BE2C (cell line): ENCODE measurements at regions not wholly inside any gene's neighbourhood (a gene's known extent, or its start where the extent isn't known, plus 50 kb on each side); places are given as distances from the start of the nearest gene placed in this dataset.

Experiments used
- DNase-seq: peaks from one replicate; pipeline ENCODE4 v3.0.0-alpha.2; 2020
- H3K27me3 ChIP-seq: fragments of 250-450 bp; sonication (Bioruptor Pico); 2 replicates; pipeline ENCODE4 v1.5.1; 2020; ENCODE audit warnings: mild to moderate bottlenecking
- H3K36me3 ChIP-seq: fragments of 250-450 bp; sonication (Bioruptor Pico); 2 replicates; pipeline ENCODE4 v1.5.1; 2020; ENCODE audit warnings: mild to moderate bottlenecking
- H3K4me1 ChIP-seq: fragments of 250-450 bp; sonication (Bioruptor Pico); 2 replicates; pipeline ENCODE4 v1.5.1; 2020
- H3K4me3 ChIP-seq: 2 replicates; pipeline ENCODE4 v1.5.1; 2011; ENCODE audit warnings: low read depth, low read length
- H3K9me3 ChIP-seq: fragments of 250-450 bp; sonication (Bioruptor Pico); 2 replicates; pipeline ENCODE4 v1.5.1; 2020
- TF ChIP-seq, protein P1 (sequence below): IDR thresholded peaks from 2 replicates; pipeline ENCODE4 v1.5.1; 2012; ENCODE audit warnings: mild to moderate bottlenecking, low read depth, low read length

GRCh38 chr2:163878718-163879117 is 142.9 kb upstream of the FIGN start:
- no peak overlapping the region for H3K4me3 ChIP-seq
- no peaks in the 10 kb centered on the region for H3K36me3 ChIP-seq
- TF ChIP-seq, protein P1, sequence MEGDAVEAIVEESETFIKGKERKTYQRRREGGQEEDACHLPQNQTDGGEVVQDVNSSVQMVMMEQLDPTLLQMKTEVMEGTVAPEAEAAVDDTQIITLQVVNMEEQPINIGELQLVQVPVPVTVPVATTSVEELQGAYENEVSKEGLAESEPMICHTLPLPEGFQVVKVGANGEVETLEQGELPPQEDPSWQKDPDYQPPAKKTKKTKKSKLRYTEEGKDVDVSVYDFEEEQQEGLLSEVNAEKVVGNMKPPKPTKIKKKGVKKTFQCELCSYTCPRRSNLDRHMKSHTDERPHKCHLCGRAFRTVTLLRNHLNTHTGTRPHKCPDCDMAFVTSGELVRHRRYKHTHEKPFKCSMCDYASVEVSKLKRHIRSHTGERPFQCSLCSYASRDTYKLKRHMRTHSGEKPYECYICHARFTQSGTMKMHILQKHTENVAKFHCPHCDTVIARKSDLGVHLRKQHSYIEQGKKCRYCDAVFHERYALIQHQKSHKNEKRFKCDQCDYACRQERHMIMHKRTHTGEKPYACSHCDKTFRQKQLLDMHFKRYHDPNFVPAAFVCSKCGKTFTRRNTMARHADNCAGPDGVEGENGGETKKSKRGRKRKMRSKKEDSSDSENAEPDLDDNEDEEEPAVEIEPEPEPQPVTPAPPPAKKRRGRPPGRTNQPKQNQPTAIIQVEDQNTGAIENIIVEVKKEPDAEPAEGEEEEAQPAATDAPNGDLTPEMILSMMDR: peak; percentile 71
- DNase-seq: peak; percentile 27
- H3K9me3 ChIP-seq: no peaks in the 10 kb centered on the region
- no peaks in the 10 kb centered on the region for H3K4me1 ChIP-seq
- no peaks in the 10 kb centered on the region for H3K27me3 ChIP-seq

- Histone ChIP-seq H3K27me3 (no peaks in the 10 kb centered on the region), H3K36me3 (no peaks in the 10 kb centered on the region), H3K4me1 (no peaks in the 10 kb centered on the region), H3K9me3 (no peaks in the 10 kb centered on the region), H3K4me3 (no peak overlapping the region)
- TF ChIP-seq, protein P1: no peak
- DNase-seq: no peak
These were observed 141.5 kb upstream of the FIGN start for GRCh38 chr2:163877316-163877715.

DNA sequence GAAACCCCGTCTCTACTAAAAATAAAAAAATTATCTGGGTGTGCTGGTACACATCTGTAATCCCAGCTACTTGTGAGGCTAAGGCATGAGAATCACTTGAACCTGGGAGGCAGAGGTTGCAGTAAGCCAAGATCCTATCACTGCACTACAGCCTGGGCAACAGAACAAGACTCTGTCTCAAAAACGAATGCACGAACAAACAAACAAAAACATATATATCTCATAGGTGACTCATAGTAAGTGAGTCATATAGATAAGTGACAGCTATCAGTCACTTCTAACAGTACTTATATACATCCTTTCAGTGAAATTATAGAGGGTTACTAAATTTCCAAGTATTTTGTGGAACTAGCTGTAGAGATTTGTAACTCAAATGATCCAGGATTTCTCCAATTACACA is 127.3 kb upstream of the FIGN start:
- Histone ChIP-seq H3K4me1 (no peaks in the 10 kb centered on the region), H3K27me3 (no peaks in the 10 kb centered on the region), H3K36me3 (no peaks in the 10 kb centered on the region), H3K4me3 (no peak overlapping the region), H3K9me3 (no peaks in the 10 kb centered on the region)
- DNase-seq: no peak
- TF ChIP-seq, protein P1: no peak

DNA sequence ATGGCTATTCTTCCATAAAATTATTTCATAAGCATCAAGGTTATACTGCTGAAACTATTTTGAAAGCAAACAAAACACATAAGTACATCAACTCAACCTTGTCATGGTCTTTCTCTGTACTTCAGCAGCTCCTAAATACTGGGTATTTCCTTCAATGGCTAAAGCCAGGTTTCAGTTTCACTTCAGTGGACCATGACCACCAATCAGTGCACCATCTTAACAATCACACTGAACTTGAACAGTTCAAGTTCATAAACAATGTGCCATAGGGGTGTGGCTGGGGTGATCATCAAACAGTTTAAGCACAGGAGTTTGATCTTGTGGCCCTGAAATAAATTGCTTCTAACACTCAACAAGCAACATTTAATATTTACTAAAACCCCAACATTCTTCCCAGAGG is 124.1 kb upstream of the FIGN start:
- TF ChIP-seq, protein P1: no peak
- no peaks in the 10 kb centered on the region for H3K27me3 ChIP-seq
- no peak for DNase-seq
- H3K4me1 ChIP-seq: no peaks in the 10 kb centered on the region
- H3K36me3 ChIP-seq: no peaks in the 10 kb centered on the region
- no peaks in the 10 kb centered on the region for H3K9me3 ChIP-seq
- no peak overlapping the region for H3K4me3 ChIP-seq

GRCh38 chr2:163856941-163857340 is 121.1 kb upstream of the FIGN start:
- DNase-seq: no peak
- H3K4me1 ChIP-seq: no peaks in the 10 kb centered on the region
- no peaks in the 10 kb centered on the region for H3K36me3 ChIP-seq
- H3K4me3 ChIP-seq: no peak overlapping the region
- TF ChIP-seq, protein P1: no peak
- H3K9me3 ChIP-seq: no peaks in the 10 kb centered on the region
- no peaks in the 10 kb centered on the region for H3K27me3 ChIP-seq

- TF ChIP-seq, protein P1: no peak
- no peaks in the 10 kb centered on the region for H3K4me1 ChIP-seq
- H3K36me3 ChIP-seq: no peaks in the 10 kb centered on the region
- H3K27me3 ChIP-seq: no peaks in the 10 kb centered on the region
- no peak overlapping the region for H3K4me3 ChIP-seq
- no peaks in the 10 kb centered on the region for H3K9me3 ChIP-seq
- DNase-seq: no peak
These were observed 116.8 kb upstream of the FIGN start for GRCh38 chr2:163852616-163853015.
